ENCODE measurements at regions not wholly inside any gene's neighbourhood (a gene's known extent, or its start where the extent isn't known, plus 50 kb on each side); places are given as distances from the start of the nearest gene placed in this dataset.

DNA sequence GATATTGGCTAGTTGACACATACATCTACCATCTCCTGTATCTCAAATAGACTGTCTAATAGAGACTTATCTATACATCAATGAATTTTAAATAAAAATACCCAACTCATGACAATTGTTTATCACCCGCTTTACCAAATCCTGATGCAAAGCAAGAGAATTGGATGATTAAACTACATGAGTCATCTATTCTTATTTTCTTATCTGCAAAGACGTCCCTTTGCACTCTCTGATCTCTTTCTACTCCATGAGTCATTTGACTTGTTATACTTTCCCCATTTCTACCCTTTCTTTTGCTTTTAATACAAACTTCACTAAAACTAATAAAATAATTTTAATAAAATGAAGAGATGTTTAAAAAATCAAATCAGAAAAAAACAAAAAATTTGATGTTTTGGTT is 261.7 kb upstream of the MAP2 start:
- TF ChIP-seq, protein P1, sequence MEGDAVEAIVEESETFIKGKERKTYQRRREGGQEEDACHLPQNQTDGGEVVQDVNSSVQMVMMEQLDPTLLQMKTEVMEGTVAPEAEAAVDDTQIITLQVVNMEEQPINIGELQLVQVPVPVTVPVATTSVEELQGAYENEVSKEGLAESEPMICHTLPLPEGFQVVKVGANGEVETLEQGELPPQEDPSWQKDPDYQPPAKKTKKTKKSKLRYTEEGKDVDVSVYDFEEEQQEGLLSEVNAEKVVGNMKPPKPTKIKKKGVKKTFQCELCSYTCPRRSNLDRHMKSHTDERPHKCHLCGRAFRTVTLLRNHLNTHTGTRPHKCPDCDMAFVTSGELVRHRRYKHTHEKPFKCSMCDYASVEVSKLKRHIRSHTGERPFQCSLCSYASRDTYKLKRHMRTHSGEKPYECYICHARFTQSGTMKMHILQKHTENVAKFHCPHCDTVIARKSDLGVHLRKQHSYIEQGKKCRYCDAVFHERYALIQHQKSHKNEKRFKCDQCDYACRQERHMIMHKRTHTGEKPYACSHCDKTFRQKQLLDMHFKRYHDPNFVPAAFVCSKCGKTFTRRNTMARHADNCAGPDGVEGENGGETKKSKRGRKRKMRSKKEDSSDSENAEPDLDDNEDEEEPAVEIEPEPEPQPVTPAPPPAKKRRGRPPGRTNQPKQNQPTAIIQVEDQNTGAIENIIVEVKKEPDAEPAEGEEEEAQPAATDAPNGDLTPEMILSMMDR (conservative IDR thresholded peaks at IDR 0.05 in 1 of 2, IDR thresholded peaks at IDR 0.05 in 1 of 2; ENCODE audit: low read depth in 1 of 2, low read length in 2 of 2): no peak
- no peak for TF ChIP-seq EZH2 (IDR thresholded peaks at IDR 0.05; ENCODE audit: low read length, missing control alignments)
